Liver (tissue), 7 donors: ENCODE measurements at regions not wholly inside any gene's neighbourhood (a gene's known extent, or its start where the extent isn't known, plus 50 kb on each side); places are given as distances from the start of the nearest gene placed in this dataset.

Source experiments
- DNase-seq: peaks from one replicate; pipeline ENCODE4 v3.0.0-alpha.2; 2017; ENCODE audit warnings: low spot score
- H3K27ac ChIP-seq, 2 donors: one replicate each; pipeline ENCODE4 v1.7.0; 2013; ENCODE audit warnings: inconsistent platforms in 2 of 2, low read length in 2 of 2, control low read depth in 1 of 2, low read depth in 1 of 2, mild to moderate bottlenecking in 1 of 2
- H3K27me3 ChIP-seq, 4 donors: one replicate each; pipeline versions ENCODE4 v1.6.1 to v1.7.0; 2013; ENCODE audit warnings: low read length in 3 of 4, inconsistent platforms in 1 of 4, mild to moderate bottlenecking in 1 of 4, moderate library complexity in 1 of 4; ENCODE audit not compliant: control insufficient read depth in 4 of 4, insufficient read depth in 4 of 4
- H3K36me3 ChIP-seq, 4 donors: one replicate each; pipeline versions ENCODE4 v1.6.1 to v1.7.0; 2013; ENCODE audit warnings: low read length in 3 of 4, mild to moderate bottlenecking in 3 of 4, low read depth in 1 of 4, moderate library complexity in 1 of 4; ENCODE audit not compliant: control insufficient read depth in 4 of 4, insufficient read depth in 3 of 4
- H3K4me1 ChIP-seq, 4 donors: one replicate each; pipeline versions ENCODE4 v1.6.1 to v1.7.0; 2013; ENCODE audit warnings: low read length in 3 of 4, mild to moderate bottlenecking in 3 of 4, moderate library complexity in 1 of 4; ENCODE audit not compliant: control insufficient read depth in 4 of 4, insufficient read depth in 4 of 4
- H3K4me3 ChIP-seq, 3 donors: one replicate each; pipeline versions ENCODE4 v1.6.1 to v1.7.0; 2013; ENCODE audit warnings: low read length in 3 of 3, control low read depth in 1 of 3, low read depth in 1 of 3, mild to moderate bottlenecking in 1 of 3
- H3K9ac ChIP-seq, 2 donors: one replicate each; pipeline ENCODE4 v1.7.0; 2013; ENCODE audit warnings: low read length in 2 of 2, mild to moderate bottlenecking in 2 of 2, moderate library complexity in 2 of 2, control low read depth in 1 of 2, low read depth in 1 of 2
- H3K9me3 ChIP-seq, 4 donors: one replicate each; pipeline versions ENCODE4 v1.6.1 to v1.7.0; 2013; ENCODE audit warnings: low read length in 3 of 4; ENCODE audit not compliant: control insufficient read depth in 4 of 4
- EGR1 ChIP-seq, 2 donors: IDR thresholded peaks; 2 replicates each; pipeline ENCODE4 v1.6.1; 2016 to 2018; ENCODE audit warnings: antibody characterized with exemption in 2 of 2, low read depth in 2 of 2
- FOXA1 ChIP-seq: IDR thresholded peaks from 2 replicates; pipeline ENCODE4 v1.6.1; 2016; ENCODE audit warnings: antibody characterized with exemption
- FOXA2 ChIP-seq: IDR thresholded peaks from 2 replicates; pipeline ENCODE4 v1.6.1; 2016; ENCODE audit warnings: antibody characterized with exemption
- GABPA ChIP-seq, 2 donors: IDR thresholded peaks in 1 of 2; conservative IDR thresholded peaks in 1 of 2; 2 replicates each; pipeline ENCODE4 v1.6.1; 2016; ENCODE audit warnings: antibody characterized with exemption in 2 of 2, mild to moderate bottlenecking in 1 of 2, moderate library complexity in 1 of 2
- HNF4A ChIP-seq, 2 donors: conservative IDR thresholded peaks; 2 replicates each; pipeline ENCODE4 v1.6.1; 2016; ENCODE audit warnings: antibody characterized with exemption in 2 of 2, mild to moderate bottlenecking in 2 of 2
- HNF4G ChIP-seq: IDR thresholded peaks from 2 replicates; pipeline ENCODE4 v1.6.1; 2016; ENCODE audit warnings: antibody characterized with exemption
- JUND ChIP-seq, 2 donors: IDR thresholded peaks; 2 replicates each; pipeline ENCODE4 v1.6.1; 2016; ENCODE audit warnings: antibody characterized with exemption in 2 of 2
- MAX ChIP-seq: IDR thresholded peaks from 2 replicates; pipeline ENCODE4 v1.6.1; 2016; ENCODE audit warnings: antibody characterized with exemption
- NR2F2 ChIP-seq: IDR thresholded peaks from 2 replicates; pipeline ENCODE4 v1.6.1; 2016; ENCODE audit warnings: antibody characterized with exemption
- RAD21 ChIP-seq, 2 donors: IDR thresholded peaks; 2 replicates each; pipeline ENCODE4 v1.6.1; 2016; ENCODE audit warnings: antibody characterized with exemption in 2 of 2, mild to moderate bottlenecking in 2 of 2
- REST ChIP-seq: IDR thresholded peaks from 2 replicates; pipeline ENCODE4 v1.6.1; 2016; ENCODE audit warnings: antibody characterized with exemption, mild to moderate bottlenecking
- RXRA ChIP-seq, 2 donors: IDR thresholded peaks; 2 replicates each; pipeline ENCODE4 v1.6.1; 2017 to 2018; ENCODE audit warnings: antibody characterized with exemption in 2 of 2, mild to moderate bottlenecking in 1 of 2
- SP1 ChIP-seq: IDR thresholded peaks from 2 replicates; pipeline ENCODE4 v1.6.1; 2018; ENCODE audit warnings: antibody characterized with exemption, mild to moderate bottlenecking
- TAF1 ChIP-seq: conservative IDR thresholded peaks from 2 replicates; pipeline ENCODE4 v1.6.1; 2016; ENCODE audit warnings: antibody characterized with exemption, mild to moderate bottlenecking
- YY1 ChIP-seq: IDR thresholded peaks from 2 replicates; pipeline ENCODE4 v1.6.1; 2016; ENCODE audit warnings: antibody characterized with exemption, mild to moderate bottlenecking
- ZBTB33 ChIP-seq: IDR thresholded peaks from 2 replicates; pipeline ENCODE4 v1.6.1; 2016; ENCODE audit warnings: antibody characterized with exemption
- WGBS: extraction: QIAGEN DNeasy Blood & Tissue Kit; methylation state at CpG from one replicate; pipeline ENCODE4 v1.1.7; 2013; 5-methylcytosine and 5-hydroxymethylcytosine counted together
- TF ChIP-seq, protein P1 (sequence below): IDR thresholded peaks from 2 replicates; pipeline ENCODE4 v1.6.1; 2016; ENCODE audit warnings: antibody characterized with exemption
- donor health status: healthy.
- donor health status: healthy.
- donor health status: healthy.
- donor health status: healthy.

DNA sequence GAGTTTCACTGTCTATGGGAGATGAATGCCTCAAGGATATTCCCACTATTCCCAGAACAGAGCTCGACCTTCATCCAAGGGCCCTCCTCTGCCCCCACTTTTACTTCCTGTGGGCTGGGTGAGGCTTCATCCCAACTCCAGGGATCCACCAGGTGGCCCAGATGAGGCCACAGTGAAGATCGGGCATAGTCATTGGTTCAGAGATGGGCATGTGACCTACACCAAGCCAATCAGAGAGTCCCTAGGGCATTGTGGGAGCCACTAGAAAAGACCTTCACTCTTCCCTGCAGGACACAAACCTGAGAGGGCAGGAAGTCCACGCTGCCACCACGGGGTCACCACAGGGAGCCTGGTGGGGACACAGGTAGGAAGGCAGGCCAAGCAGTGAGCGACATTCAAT, 72.9 kb upstream of the SLC22A16 start:
- Histone ChIP-seq H3K4me1 (no peaks in the 10 kb centered on the region), H3K9me3 (peaks cover 0 to 4% (median 0%) of the 10 kb centered on the region in 4 donors), H3K36me3 (no peaks in the 10 kb centered on the region), H3K4me3 (no peak overlapping the region), H3K9ac (no peak overlapping the region), H3K27ac (no peak overlapping the region), H3K27me3 (no peaks in the 10 kb centered on the region)
- 87% methylated on average over 5 of the region's 5 CpGs for WGBS
- TF ChIP-seq YY1 (no peak), SP1 (no peak), TAF1 (no peak), RAD21 (IDR thresholded peaks at IDR 0.05) (no peak), MAX (no peak), RXRA (IDR thresholded peaks at IDR 0.05) (no peak), REST (no peak), NR2F2 (no peak), ZBTB33 (no peak), HNF4A (conservative IDR thresholded peaks at IDR 0.05) (no peak), FOXA2 (no peak), JUND (IDR thresholded peaks at IDR 0.05) (no peak), GABPA (IDR thresholded peaks at IDR 0.05 in 1 of 2, conservative IDR thresholded peaks at IDR 0.05 in 1 of 2) (no peak), HNF4G (no peak), EGR1 (IDR thresholded peaks at IDR 0.05; ENCODE audit: low read depth in 2 of 2) (no peak)
- TF ChIP-seq, protein P1, sequence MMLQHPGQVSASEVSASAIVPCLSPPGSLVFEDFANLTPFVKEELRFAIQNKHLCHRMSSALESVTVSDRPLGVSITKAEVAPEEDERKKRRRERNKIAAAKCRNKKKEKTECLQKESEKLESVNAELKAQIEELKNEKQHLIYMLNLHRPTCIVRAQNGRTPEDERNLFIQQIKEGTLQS, result no peak
- no peak for DNase-seq

- Histone ChIP-seq H3K27me3 (no peaks in the 10 kb centered on the region), H3K4me3 (no peak overlapping the region), H3K27ac (no peak overlapping the region), H3K9me3 (peaks cover 0 to 4% (median 0%) of the 10 kb centered on the region in 4 donors), H3K36me3 (no peaks in the 10 kb centered on the region), H3K9ac (no peak overlapping the region), H3K4me1 (peaks cover 0 to 7% (median 3%) of the 10 kb centered on the region in 4 donors)
- WGBS, result 87% methylated on average over 3 of the region's 3 CpGs
- no peak for DNase-seq
- TF ChIP-seq REST (no peak), HNF4G (no peak), NR2F2 (no peak), RAD21 (IDR thresholded peaks at IDR 0.05) (no peak), TAF1 (no peak), GABPA (IDR thresholded peaks at IDR 0.05 in 1 of 2, conservative IDR thresholded peaks at IDR 0.05 in 1 of 2) (no peak), ZBTB33 (no peak), RXRA (IDR thresholded peaks at IDR 0.05) (no peak), EGR1 (IDR thresholded peaks at IDR 0.05; ENCODE audit: low read depth in 2 of 2) (no peak), FOXA1 (no peak), SP1 (no peak), MAX (no peak), HNF4A (conservative IDR thresholded peaks at IDR 0.05) (no peak)
- TF ChIP-seq, protein P1, result no peak
These were observed 71.9 kb upstream of the SLC22A16 start for GRCh38 chr6:110548110-110548847.
